ENCODE measurements at regions not wholly inside any gene's neighbourhood (a gene's known extent, or its start where the extent isn't known, plus 50 kb on each side); places are given as distances from the start of the nearest gene placed in this dataset.
A peak's percentile ranks its signal among the peaks of the same experiment; 100 is the strongest.

GRCh38 chr5:12947379-12947778, 997.1 kb downstream of the DNAH5 start:
- H3K4me3 ChIP-seq (ENCODE audit: extremely low read depth in 1 of 4, insufficient read depth in 2 of 4, low read depth in 3 of 4, low read length in 4 of 4): no peak overlapping the region
- H3K23me2 ChIP-seq (ENCODE audit: low read depth, low read length): no peaks in the 10 kb centered on the region
- no peak overlapping the region for H2BK12ac ChIP-seq (ENCODE audit: low read depth, low read length)
- no peak overlapping the region for H2BK120ac ChIP-seq (replicated peaks; ENCODE audit: low read depth, low read length)
- H3K4me1 ChIP-seq (replicated peaks in 1 of 4; ENCODE audit: control insufficient read depth in 3 of 4, insufficient read depth in 4 of 4, low read length in 3 of 4): no peaks in the 10 kb centered on the region
- no peak overlapping the region for H3K14ac ChIP-seq (ENCODE audit: insufficient read length)
- TF ChIP-seq RXRA (IDR thresholded peaks at IDR 0.05; ENCODE audit: insufficient read depth, low read depth, low read length) (no peak), SAP30 (IDR thresholded peaks at IDR 0.05; ENCODE audit: insufficient read depth, insufficient replicate concordance, low read length) (no peak), POLR2AphosphoS5 (IDR thresholded peaks at IDR 0.05; ENCODE audit: low read depth, low read length) (no peak), GTF2F1 (IDR thresholded peaks at IDR 0.05; ENCODE audit: borderline replicate concordance, low read depth, low read length) (no peak), TCF12 (IDR thresholded peaks at IDR 0.05; ENCODE audit: low read depth, low read length) (no peak), TAF1 (IDR thresholded peaks at IDR 0.05; ENCODE audit: low read depth, low read length) (no peak)
- no peak overlapping the region for H4K5ac ChIP-seq (ENCODE audit: insufficient read length, low read depth, low read length)
- no peak overlapping the region for H3K4me2 ChIP-seq (ENCODE audit: insufficient read depth in 1 of 2, low read depth in 2 of 2, low read length in 2 of 2)
- H3K79me2 ChIP-seq (ENCODE audit: control insufficient read depth in 1 of 2, insufficient read depth in 2 of 2, low read length in 2 of 2): no peaks in the 10 kb centered on the region
- ChIA-PET POLR2A (ENCODE audit: partially characterized antibody) (no interaction called here), CTCF (ENCODE audit: partially characterized antibody) (interaction anchor here (0.7 to 2.4 kb wide), 2 partner anchors 532 to 1638 kb away, joined by 3 to 7 read pairs; no protein-coding TSS in a partner anchor)
- H4K8ac ChIP-seq (ENCODE audit: extremely low read depth, insufficient read depth, low read length): no peak overlapping the region
- H3K27me3 ChIP-seq (replicated peaks in 1 of 4; ENCODE audit: control insufficient read depth in 3 of 4, extremely low read depth in 1 of 4, insufficient read depth in 3 of 4, low read length in 3 of 4): no peaks in the 10 kb centered on the region
- no peak overlapping the region for H3K4ac ChIP-seq (replicated peaks; ENCODE audit: insufficient read length, low read depth, low read length)
- H4K91ac ChIP-seq (replicated peaks; ENCODE audit: insufficient read length, low read length): no peak overlapping the region
- no peaks in the 10 kb centered on the region for H3K79me1 ChIP-seq (ENCODE audit: low read depth, low read length)
- H3K56ac ChIP-seq (replicated peaks; ENCODE audit: insufficient read length, low read depth, low read length): no peak overlapping the region
- 0 out of 2 replicates have a peak overlapping the region, but pooled peaks have one; percentile 72 for H2AFZ ChIP-seq (ENCODE audit: low read length)
- WGBS, 2 experiments (ENCODE audit: extremely low coverage in 1 of 2, insufficient coverage in 1 of 2, insufficient read length in 1 of 2, insufficient replicate concordance in 2 of 2, low coverage in 1 of 2, low lambda C conversion rate in 2 of 2, missing lambda C conversion rate in 1 of 2): 94% methylated on average over 3 of the region's 3 CpGs; no CpG with 5 or more reads in 1 of the 2 experiments
- DNase-seq (ENCODE audit: low read depth in 1 of 2, low spot score in 2 of 2) (no peak), FAIRE-seq (no peak)
- no peak overlapping the region for H2BK15ac ChIP-seq (ENCODE audit: low read length)
- H3K18ac ChIP-seq (ENCODE audit: extremely low read depth, low read length): no peak overlapping the region
- H3K36me3 ChIP-seq (ENCODE audit: control insufficient read depth in 2 of 4, insufficient read depth in 4 of 4, low read length in 3 of 4): no peaks in the 10 kb centered on the region
- H2BK20ac ChIP-seq (ENCODE audit: low read length): no peak overlapping the region
- H2BK5ac ChIP-seq (ENCODE audit: low read depth, low read length): no peak overlapping the region
- H3K9ac ChIP-seq (replicated peaks in 1 of 4; ENCODE audit: extremely low read depth in 1 of 4, low read depth in 3 of 4, low read length in 3 of 4): no peak overlapping the region
- no peak overlapping the region for H3K27ac ChIP-seq (ENCODE audit: low read depth, low read length)
- H3K23ac ChIP-seq (ENCODE audit: insufficient read length): no peak overlapping the region
- no peaks in the 10 kb centered on the region for H4K20me1 ChIP-seq (replicated peaks in 1 of 2; ENCODE audit: control insufficient read depth in 1 of 2, insufficient read depth in 2 of 2, low read length in 2 of 2)
- no peak overlapping the region for H2AK5ac ChIP-seq (ENCODE audit: low read depth, low read length)
- H3K9me3 ChIP-seq (ENCODE audit: insufficient read depth in 2 of 2, low read depth in 1 of 2, low read length in 1 of 2): no peaks in the 10 kb centered on the region

All from H1 (cell line).